ENCODE measurements at regions not wholly inside any gene's neighbourhood (a gene's known extent, or its start where the extent isn't known, plus 50 kb on each side); places are given as distances from the start of the nearest gene placed in this dataset.

- H3K4me1 ChIP-seq (ENCODE audit: insufficient read depth, low read length, severe bottlenecking): no peaks in the 10 kb centered on the region
- no peaks in the 10 kb centered on the region for H3K79me2 ChIP-seq (ENCODE audit: insufficient read depth, low read length)
- H3K9ac ChIP-seq (ENCODE audit: low read length): no peak overlapping the region
- no peaks in the 10 kb centered on the region for H3F3A ChIP-seq (ENCODE audit: insufficient read depth, low read length)
- H4K20me1 ChIP-seq (ENCODE audit: insufficient read depth, low read length): no peaks in the 10 kb centered on the region
- TF ChIP-seq EZH2 (IDR thresholded peaks at IDR 0.05; ENCODE audit: borderline replicate concordance, low read length): no peak
- TF ChIP-seq CTCF (IDR thresholded peaks at IDR 0.05; ENCODE audit: low read length): no peak
- H3K9me2 ChIP-seq (ENCODE audit: low read depth, low read length): no peaks in the 10 kb centered on the region
- no peak overlapping the region for H3K27ac ChIP-seq (ENCODE audit: low read depth, low read length, poor library complexity, severe bottlenecking)
- H3K36me3 ChIP-seq (ENCODE audit: insufficient read depth, low read length): no peaks in the 10 kb centered on the region
- no peaks in the 10 kb centered on the region for H3K27me3 ChIP-seq (ENCODE audit: insufficient read depth, low read length)
- no peak overlapping the region for H3K4me2 ChIP-seq (ENCODE audit: low read length)
- H3K4me3 ChIP-seq (ENCODE audit: low read depth, low read length, poor library complexity, severe bottlenecking): no peak overlapping the region
- H2AFZ ChIP-seq (ENCODE audit: low read length): no peak overlapping the region
- H3K9me3 ChIP-seq (ENCODE audit: low read length): no peaks in the 10 kb centered on the region
Observed at GRCh38 chr12:107287436-107288413, 194.4 kb upstream of the CRY1 start.

GRCh38 chr12:107288414-107289127 lies 195.2 kb upstream of the CRY1 start:
- Histone ChIP-seq H3K4me2 (ENCODE audit: low read length) (no peak overlapping the region), H3F3A (ENCODE audit: insufficient read depth, low read length) (no peaks in the 10 kb centered on the region), H4K20me1 (ENCODE audit: insufficient read depth, low read length) (no peaks in the 10 kb centered on the region), H3K79me2 (ENCODE audit: insufficient read depth, low read length) (no peaks in the 10 kb centered on the region), H3K9ac (ENCODE audit: low read length) (no peak overlapping the region), H3K4me3 (ENCODE audit: low read depth, low read length, poor library complexity, severe bottlenecking) (no peak overlapping the region), H3K9me3 (ENCODE audit: low read length) (no peaks in the 10 kb centered on the region), H3K9me2 (ENCODE audit: low read depth, low read length) (no peaks in the 10 kb centered on the region), H3K27me3 (ENCODE audit: insufficient read depth, low read length) (no peaks in the 10 kb centered on the region), H3K4me1 (ENCODE audit: insufficient read depth, low read length, severe bottlenecking) (no peaks in the 10 kb centered on the region), H3K36me3 (ENCODE audit: insufficient read depth, low read length) (no peaks in the 10 kb centered on the region), H2AFZ (ENCODE audit: low read length) (no peak overlapping the region), H3K27ac (ENCODE audit: low read depth, low read length, poor library complexity, severe bottlenecking) (no peak overlapping the region)
- TF ChIP-seq CTCF (IDR thresholded peaks at IDR 0.05; ENCODE audit: low read length): no peak
- TF ChIP-seq EZH2 (IDR thresholded peaks at IDR 0.05; ENCODE audit: borderline replicate concordance, low read length): no peak

- Histone ChIP-seq H3K9ac (ENCODE audit: low read length) (no peak overlapping the region), H3K4me3 (ENCODE audit: low read depth, low read length, poor library complexity, severe bottlenecking) (no peak overlapping the region), H3K27ac (ENCODE audit: low read depth, low read length, poor library complexity, severe bottlenecking) (no peak overlapping the region), H3K4me2 (ENCODE audit: low read length) (no peak overlapping the region), H3K4me1 (ENCODE audit: insufficient read depth, low read length, severe bottlenecking) (no peaks in the 10 kb centered on the region), H4K20me1 (ENCODE audit: insufficient read depth, low read length) (no peaks in the 10 kb centered on the region), H3K9me2 (ENCODE audit: low read depth, low read length) (no peaks in the 10 kb centered on the region), H3F3A (ENCODE audit: insufficient read depth, low read length) (no peaks in the 10 kb centered on the region), H2AFZ (ENCODE audit: low read length) (no peak overlapping the region), H3K27me3 (ENCODE audit: insufficient read depth, low read length) (no peaks in the 10 kb centered on the region), H3K36me3 (ENCODE audit: insufficient read depth, low read length) (no peaks in the 10 kb centered on the region), H3K9me3 (ENCODE audit: low read length) (no peaks in the 10 kb centered on the region), H3K79me2 (ENCODE audit: insufficient read depth, low read length) (no peaks in the 10 kb centered on the region)
- TF ChIP-seq CTCF (IDR thresholded peaks at IDR 0.05; ENCODE audit: low read length) (no peak), EZH2 (IDR thresholded peaks at IDR 0.05; ENCODE audit: borderline replicate concordance, low read length) (no peak)
Observed at GRCh38 chr12:107291018-107291417, 197.7 kb upstream of the CRY1 start.

Data from OCI-LY1 (cell line).